HG03520 (cell line): ENCODE measurements at regions not wholly inside any gene's neighbourhood (a gene's known extent, or its start where the extent isn't known, plus 50 kb on each side); places are given as distances from the start of the nearest gene placed in this dataset.
"Not testable (repeated sequence)": the region's sequence is repeated elsewhere in the genome, so short reads cannot be mapped to it uniquely, and the experiment has no call there.

Experiments used
- ATAC-seq: cut with Tn5 transposase; IDR thresholded peaks from one replicate; pipeline ENCODE4 v1.9.1; 2021; ENCODE audit warnings: mild to moderate bottlenecking, moderate library complexity; ENCODE audit not compliant: unreplicated experiment

DNA sequence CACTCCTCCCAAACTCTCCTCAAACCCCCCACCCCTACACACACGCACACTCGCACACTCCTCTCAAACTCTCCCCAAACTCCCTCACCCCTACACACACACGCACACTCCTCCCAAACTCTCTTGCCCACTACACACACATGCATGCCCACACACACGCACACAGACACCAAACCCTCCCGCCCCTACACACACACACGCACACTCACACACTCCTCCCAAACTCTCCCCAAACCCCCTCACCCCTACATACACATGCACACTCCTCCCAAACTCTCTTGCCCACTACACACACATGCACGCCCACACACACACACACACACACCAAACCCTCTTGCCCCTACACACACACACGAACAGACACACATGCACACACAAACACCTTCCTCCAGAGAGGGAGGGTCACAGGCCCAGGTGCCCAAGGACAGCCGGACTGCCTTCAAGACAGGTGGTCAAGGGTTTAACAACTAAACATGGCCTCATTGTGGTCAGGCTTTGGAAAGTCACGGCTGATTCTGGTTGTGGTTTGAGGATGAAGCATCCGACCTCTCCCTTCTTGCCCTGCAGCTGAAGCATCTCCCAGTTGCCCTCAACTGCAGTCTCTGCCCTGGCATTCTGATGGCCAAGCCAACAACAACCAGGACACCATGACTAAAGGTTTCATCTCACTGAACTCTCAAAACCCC, 72.3 kb upstream of the SNTG2 start:
- ATAC-seq, result no peak

DNA sequence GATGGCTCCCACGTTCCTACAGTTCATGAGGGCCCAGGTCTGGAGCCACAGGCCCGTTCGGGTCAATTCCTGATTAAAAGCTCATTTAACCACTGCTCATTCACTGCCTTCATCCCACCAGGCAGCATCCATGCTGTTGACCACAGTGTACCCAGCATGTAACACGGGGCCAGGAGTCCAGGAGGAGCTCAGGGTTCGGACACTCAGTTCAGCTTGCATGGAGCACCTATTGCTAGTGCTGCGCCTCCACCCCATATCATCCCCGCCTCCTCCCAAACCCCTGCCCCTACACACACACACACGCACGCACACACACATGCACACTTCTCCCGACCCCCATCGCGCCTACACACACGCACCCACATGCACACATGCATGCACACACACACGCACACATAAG, 72.9 kb upstream of the SNTG2 start:
- no peak for ATAC-seq

DNA sequence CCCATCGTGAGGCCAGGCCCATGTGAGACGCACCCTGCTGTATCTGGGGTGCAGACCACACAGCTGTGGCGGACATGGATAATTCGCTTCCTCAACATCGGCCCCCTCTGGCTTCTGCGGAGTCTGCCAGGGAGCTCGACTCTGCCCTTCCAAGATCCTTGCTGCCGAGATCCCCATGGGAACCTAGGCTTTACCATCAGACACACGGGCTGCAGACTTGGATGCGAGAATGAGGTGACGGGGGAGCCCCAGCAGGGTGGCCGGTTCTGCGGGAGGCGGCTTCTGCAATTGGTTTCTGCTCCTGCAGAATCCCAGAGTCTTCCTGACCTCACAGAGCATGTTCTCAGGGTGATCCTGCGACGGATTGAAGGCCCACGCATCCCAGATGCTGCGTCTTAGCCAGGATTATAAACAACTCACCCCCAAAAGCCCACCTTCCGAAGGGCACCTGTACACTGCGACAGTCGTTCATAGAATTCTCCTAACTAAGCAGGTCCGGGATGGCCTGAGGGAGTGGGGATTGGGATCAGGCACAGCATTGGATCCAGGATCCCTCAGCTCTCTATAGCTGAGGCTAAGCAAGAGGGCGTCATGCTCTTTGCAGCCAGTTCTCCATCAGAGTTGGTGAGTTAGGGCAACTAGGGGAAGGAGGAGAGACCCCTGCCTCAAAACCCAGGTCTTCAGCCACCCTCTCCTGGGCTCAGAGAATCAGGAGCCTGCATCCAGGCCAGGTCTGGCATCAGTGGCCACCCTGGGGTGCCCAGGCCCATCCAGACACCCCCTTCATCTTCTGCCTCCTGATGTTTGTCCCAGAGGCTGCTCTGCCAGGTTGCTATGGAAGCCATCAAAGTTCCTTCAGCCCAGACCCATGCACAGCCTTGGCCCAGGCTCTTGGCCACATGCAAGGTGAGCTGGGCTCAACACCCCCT, 74.7 kb upstream of the SNTG2 start:
- ATAC-seq, result no peak

DNA sequence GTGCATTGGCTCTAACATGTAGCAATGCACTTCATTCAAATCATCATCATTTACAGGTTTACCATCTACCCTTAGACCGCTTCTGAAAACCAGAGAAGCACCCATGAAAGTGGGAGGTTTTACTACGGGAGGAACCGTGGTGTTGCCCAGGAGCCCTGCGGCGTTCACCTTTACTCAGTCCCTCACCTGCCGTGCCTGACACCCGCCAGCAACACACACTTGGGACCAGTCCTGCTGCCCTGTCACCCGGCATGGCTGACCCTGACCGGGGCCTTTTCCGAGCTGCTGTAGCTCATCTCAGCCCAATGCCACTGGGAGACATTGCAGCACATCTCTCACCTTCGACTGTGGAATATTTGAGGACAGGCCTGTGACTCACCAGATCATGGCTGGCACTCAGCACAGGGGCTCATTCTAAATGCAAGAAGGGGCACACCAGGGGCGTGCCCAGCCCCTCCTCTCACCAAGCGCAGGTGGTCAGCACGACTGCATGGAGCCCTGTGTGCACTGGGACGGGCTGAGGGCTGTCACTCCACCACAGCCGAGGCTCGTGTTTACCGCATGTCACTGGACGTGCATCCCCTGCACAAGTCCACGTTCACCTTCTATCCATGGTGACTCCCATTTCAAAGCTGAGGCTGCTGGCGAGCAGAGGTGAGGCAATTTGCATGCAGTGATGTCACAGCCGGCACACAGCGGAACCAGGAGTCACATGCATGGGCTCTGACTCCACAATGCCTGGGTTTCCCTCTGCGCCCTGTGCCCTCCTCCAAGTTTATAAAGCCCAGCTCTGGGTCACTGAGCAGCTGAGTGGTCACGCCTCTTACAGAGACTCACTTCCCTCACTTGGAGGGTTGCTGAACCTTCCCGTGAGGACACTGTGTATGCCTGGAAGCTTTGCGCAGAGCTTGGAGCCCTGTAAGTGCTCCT, 76.7 kb upstream of the SNTG2 start:
- ATAC-seq, result no peak

DNA sequence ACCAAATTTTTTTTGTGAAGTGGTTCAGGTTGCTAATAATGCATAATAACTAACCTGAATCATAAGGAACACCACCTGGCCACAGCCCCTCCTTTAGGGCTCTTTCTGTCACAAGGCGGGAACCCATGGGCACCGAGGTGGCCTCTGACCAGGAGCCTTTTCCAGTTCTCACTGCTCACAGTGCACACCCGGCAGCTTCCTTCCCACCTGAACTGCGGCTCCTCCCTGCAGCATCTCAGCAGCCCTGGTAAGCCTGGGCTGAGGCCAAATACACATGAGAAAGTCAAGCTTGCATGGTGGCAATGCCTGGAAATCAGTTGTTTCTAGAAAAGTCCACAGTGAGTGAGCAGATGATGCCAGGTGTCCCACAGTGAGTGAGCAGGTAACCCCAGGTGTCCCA, 77.6 kb upstream of the SNTG2 start:
- no peak for ATAC-seq

DNA sequence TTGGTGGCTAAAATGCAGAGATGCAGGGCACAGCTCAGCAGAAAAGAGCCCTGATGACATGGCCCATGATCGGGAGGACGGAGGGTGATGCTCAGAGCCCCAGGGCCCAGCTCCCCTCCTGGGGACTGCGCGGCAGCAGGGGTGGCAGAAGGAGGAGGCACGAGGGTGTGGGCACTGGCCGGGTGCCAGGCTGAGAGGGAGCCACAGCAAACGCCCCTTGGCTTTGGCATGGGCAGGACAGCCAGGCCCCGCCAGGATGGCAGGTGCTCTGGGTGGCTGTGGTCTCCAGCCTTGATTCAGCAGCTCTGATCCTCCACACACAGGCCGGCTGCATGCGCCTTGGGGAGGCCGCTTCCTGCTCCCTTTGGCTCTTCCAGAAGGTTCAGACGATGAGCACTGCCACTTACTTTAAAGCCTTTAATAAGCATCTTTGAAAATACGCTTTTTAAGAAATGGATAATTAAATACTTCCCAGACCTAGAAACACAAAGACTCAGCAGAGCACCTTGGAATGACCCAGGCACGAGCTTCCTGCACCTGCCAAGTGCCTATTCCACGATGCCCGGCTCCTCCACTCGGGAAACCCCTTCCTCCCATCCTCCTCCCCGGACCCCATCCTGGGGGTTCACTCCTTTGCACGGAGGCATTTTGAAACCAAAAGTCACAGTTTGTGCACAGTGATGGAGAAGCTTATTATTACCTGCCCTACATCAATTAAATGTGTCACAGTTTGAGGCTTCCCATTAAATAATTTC, 78.5 kb upstream of the SNTG2 start:
- ATAC-seq, result no peak

DNA sequence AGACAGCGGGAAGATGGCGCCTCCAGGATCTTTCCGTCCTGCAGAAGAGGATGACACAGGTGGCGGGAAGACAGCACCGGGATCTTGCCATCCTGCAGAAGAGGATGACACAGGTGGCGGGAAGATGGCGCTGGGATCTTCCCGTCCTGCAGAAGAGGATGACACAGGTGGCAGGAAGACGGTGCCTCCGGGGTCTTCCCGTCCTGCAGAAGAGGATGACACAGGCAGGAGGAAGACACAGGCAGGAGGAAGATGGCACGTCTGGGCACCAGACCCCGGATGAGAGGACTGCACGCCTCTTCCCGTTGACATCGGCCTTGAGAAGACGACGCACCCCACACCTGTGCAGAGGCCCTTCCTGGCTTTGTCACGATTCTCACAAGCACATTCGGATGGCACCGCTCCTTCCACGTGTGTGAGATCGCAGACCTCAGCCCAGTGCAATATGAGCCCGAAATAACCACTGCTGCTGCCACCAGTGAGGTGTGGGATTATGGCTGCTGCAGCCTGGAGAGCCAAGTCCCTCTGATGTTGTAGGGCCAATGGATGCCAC, 79.4 kb upstream of the SNTG2 start:
- ATAC-seq, result no peak

DNA sequence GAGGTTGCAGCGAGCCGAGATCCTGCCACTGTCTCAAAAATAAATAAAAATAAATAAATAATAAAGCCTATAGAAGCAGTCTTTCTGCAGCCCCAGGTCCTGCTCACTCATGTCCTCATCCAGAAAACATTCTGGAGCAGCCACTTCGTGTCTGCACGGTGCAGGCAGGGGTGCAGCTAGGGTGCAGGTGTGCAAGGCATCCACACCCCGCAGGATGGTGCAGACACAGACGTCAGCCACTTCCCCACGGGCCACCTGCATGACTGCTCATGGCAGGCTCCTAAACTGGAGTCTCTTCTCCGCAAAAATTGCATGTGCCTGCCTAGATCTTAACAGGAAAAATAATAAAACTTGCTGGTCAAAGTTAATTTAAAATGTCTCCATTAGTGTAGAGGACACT, 80.2 kb upstream of the SNTG2 start:
- ATAC-seq, result no peak

DNA sequence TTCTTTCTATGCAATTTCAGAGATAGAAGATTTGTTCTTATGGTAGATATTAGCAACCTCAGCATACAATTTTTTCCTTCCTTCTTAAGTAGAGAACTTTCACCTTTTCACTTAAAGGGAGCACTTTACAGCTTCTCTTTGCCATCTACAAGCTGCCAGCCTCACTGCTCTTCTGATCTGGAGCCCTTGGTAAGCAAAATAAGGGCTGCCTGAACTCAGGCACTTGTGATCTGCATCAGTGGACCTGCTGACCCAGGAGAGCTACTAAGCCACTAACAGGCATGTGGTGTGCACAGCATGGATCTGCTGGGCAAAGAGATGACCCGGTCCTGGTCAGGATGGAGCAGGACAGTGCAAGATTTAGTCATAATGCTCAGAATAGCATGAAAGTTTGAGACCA, 80.8 kb upstream of the SNTG2 start:
- ATAC-seq, result no peak

DNA sequence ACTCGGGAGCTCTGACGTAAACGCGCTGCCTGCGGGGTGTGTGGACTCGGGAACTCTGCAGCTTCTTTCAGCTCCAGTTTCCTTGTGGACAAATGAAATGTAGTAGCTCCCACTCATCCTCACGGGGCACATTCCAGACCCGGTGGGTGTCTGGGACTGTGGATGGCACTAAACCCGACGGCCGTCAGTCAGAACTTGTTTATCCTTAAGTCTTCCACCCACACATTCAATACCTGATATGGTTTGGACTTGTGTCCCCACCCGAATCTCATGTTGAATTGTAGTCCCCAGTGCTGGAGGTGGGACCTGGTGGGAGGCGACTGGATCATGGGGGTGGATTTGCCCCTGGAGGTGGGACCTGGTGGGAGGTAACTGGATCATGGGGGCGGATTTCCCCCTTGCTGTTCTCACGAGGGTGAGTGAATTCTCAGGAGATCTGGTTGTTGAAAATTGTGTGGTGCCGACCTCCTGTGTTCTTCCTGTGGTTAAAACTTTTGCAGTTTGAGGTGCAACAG, 81.2 kb upstream of the SNTG2 start:
- no peak for ATAC-seq

DNA sequence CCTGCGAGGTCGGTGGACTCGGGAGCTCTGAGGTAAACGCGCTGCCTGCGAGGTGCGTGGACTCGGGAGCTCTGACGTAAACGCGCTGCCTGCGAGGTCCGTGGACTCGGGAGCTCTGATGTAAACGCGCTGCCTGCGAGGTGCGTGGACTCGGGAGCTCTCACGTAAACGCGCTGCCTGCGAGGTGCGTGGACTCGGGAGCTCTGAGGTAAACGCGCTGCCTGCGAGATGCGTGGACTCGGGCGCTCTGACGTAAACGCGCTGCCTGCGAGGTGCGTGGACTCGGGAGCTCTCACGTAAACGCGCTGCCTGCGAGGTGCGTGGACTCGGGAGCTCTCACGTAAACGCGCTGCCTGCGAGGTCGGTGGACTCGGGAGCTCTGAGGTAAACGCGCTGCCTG, 81.8 kb upstream of the SNTG2 start:
- ATAC-seq, result not testable (repeated sequence)

DNA sequence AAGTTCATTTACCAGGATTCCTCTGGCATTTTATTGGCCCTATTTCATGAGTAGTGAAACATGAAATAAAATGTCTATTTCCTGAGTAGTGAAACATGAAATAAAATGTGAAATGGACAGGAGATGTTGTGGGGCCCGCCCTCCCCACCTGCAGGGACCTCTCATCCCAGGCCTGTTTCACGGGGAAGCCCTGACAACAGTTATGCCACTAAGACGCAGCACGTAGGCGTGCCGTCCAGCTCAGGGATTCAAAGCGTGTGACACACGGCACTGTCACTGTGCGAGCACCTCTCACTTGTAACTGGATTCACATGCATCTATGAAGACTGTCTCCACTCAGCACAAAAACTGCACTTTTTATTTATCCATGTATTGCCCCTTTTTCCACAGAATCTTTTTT, 83.4 kb upstream of the SNTG2 start:
- ATAC-seq, result no peak

DNA sequence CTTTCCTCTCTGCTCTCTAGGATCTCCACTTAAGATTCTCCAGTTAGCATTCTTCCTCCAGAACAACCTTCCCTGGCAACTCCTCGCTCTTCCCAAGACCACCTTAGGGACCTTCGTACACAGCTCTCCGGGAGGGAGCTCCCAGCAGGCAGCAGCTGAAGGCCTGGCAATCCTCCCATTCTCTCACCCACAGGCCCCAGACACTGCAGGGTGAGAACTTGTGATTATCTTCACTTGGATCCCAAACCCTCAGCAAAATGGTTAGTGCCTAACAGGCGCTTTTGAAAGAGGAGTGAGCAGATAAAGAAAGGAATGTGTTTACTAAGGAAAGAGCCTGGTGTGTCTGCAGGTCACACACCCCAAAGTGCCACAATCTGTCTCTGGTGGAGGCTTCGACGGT, 83.8 kb upstream of the SNTG2 start:
- ATAC-seq, result no peak

DNA sequence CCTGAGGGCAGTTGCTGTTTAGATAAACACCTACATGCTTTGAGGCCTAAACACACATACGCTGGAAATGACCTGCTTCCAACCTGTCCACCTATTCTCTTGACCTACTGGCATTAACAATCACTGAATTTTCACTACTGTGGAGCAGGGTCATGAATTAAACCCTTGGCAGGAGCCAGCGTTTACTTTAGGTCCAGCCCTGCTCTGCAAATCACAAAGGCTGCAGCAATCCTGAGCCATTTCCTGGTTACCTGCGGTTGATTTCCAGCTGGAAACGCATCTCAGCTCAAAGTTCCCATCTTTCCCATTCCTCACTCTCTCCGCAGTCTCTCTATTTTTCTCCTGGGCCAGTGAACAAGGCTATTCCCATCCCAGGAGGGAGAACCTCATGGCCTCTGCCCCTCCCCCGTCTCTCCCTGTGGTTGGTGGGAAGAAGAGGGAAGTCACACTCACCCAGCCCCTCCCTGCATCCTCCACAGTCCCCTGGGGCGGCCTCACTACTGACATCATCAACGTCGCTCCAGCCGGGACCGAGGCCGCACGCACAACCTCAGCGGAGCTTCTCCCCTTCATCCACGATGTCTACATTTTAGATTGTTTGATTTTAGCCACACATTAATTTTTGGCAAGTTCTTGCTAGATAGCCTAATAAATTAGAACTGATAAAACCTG, 84.5 kb upstream of the SNTG2 start:
- ATAC-seq, result no peak

DNA sequence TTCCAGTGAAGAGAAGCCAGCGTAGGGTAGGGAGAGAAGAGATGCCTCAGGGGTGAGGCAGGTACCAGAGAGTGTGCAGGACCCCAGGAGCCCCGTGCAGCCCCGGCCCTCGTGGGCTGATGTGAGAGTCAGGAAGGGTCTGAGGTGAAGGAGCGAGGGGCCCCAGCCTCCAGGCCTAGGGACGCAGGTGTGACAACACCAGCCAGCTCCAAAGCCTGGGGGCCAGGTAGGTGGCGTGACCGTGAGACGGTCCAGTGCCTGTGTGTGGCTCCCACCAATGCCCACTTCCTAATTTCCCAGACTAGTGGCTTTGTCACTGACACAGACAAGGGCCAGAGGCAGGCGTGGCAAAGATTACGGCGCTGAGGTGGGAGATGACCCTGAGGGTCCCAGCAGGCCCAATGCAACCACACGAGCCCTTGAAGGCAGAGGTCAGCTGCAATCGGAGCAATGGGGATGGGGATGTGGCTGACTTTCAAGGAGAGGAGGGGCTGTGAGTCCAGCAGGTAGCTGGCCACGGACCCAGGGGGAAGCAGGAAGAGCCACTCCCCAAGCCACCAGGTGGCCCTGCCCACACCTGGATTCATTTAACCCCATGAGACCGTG, 86.0 kb upstream of the SNTG2 start:
- no peak for ATAC-seq

DNA sequence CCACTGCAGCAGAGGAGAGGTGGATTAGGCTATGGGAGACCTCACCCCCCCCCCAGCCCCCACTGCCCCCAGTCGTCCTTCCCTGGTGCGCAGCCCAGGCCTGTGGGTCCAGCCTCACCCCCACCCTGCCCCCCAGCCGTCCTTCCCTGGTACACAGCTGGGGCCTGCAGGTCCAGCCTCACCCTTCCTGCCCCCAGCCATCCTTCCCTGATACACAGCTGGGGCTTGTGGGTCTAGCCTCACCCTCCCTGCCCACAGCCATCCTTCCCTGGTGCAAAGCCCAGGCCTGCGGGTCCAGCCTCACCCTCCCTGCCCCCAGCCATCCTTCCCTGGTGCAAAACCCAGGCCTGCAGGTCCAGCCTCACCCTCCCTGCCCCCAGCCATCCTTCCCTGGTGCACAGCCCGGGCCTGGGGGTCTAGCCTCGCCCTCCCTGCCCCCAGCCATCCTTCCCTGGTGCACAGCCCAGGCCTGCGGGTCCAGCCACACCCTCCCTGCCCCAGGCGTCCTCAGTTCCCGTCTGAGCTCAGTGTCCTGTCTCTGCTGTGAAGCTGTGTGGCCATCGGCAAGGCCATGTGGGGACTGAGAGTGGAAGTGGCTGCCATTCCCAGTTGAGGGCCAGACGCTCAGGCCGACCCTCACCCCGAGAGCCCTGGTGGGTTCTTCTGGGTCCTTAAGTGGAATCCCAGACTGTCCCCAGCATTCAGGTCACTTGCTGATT, 86.8 kb upstream of the SNTG2 start:
- no peak for ATAC-seq

DNA sequence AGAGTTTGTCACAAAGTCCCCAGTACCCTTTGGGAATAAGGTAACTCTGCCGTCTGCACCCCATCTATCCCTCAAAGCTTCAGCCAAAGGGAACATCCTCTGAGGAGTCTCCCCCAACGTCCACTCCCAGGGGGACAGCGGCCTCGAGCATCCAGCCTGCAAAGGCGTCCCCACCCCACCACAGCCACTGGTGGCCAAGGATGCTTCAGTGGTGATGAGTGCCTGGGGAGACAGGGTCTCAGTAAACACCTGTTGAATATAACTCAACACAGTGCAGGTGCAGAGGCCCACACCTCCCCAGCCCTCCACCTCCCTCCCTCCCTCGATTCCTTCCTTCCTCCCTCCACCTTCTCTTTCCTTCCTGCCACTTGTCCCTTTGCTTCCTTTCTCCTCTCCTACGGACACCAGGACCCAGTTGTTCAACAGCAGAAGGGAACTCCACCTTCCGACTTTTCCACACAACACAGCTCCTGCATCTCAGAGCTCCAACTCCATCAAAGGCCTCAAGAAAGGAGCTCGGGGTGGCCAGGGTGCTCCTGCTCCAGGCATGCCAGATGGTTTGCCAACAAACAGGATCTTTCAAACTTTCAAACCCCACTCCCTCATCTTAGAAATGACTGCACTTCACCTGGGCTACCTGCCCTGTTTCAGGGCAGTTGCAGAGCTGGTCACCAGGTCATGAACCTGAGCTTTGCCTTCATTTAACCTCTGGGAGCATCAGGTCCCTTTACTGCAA, 87.8 kb upstream of the SNTG2 start:
- ATAC-seq, result no peak

DNA sequence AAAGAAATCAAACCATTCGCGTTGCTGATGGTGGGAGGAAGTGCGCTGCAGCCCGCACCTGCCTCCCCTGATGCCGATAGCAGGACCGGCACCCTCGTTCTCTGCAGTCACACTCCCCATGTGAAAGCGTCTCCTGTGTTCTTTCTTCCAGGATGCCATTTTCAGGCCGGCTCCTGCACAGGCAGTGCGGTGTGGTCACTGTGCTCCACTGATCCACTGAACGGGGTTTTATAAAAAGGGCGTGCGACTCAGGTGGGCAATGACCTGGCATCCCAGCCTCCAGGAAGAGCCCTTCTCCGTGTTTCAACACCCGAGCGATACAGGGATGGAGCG, 88.3 kb upstream of the SNTG2 start:
- no peak for ATAC-seq
